Fibroblast of pulmonary artery (primary cell): ENCODE measurements at regions not wholly inside any gene's neighbourhood (a gene's known extent, or its start where the extent isn't known, plus 50 kb on each side); places are given as distances from the start of the nearest gene placed in this dataset.

Source experiments
- DNase-seq: peaks from one replicate; pipeline ENCODE4 v3.0.0-alpha.2; 2010; ENCODE audit warnings: low read depth
- H3K4me3 ChIP-seq: replicated peaks from 2 replicates; pipeline ENCODE4 v1.5.1; 2011; ENCODE audit warnings: low read depth, mild to moderate bottlenecking, control low read depth, low read length, moderate library complexity
- TF ChIP-seq, protein P1 (sequence below): IDR thresholded peaks from 2 replicates; pipeline ENCODE4 v1.5.1; 2011; ENCODE audit warnings: mild to moderate bottlenecking, control low read depth, low read length, inconsistent platforms; ENCODE audit errors: missing control alignments

DNA sequence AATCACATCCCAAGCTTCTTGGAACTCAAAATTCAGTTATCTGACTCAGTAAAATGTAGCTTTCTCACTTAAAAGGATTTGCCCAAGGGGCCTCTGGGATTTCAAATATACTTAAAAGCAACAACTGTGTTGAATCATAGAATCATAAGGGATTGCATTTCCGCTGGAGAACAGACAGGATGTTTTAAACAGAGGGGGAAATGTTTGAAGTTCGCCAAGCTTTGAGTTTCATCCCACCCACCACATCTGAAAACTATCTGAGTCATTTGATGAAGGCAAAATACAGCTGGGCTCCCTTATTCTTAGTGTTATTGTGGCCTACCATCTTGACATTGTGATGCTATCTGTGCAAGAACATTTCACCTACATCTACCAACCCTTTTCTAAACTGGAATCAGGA is 73.5 kb downstream of the PPP1R2C start:
- TF ChIP-seq, protein P1, sequence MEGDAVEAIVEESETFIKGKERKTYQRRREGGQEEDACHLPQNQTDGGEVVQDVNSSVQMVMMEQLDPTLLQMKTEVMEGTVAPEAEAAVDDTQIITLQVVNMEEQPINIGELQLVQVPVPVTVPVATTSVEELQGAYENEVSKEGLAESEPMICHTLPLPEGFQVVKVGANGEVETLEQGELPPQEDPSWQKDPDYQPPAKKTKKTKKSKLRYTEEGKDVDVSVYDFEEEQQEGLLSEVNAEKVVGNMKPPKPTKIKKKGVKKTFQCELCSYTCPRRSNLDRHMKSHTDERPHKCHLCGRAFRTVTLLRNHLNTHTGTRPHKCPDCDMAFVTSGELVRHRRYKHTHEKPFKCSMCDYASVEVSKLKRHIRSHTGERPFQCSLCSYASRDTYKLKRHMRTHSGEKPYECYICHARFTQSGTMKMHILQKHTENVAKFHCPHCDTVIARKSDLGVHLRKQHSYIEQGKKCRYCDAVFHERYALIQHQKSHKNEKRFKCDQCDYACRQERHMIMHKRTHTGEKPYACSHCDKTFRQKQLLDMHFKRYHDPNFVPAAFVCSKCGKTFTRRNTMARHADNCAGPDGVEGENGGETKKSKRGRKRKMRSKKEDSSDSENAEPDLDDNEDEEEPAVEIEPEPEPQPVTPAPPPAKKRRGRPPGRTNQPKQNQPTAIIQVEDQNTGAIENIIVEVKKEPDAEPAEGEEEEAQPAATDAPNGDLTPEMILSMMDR: no peak
- DNase-seq: peak; percentile 51
- no peak overlapping the region for H3K4me3 ChIP-seq

DNA sequence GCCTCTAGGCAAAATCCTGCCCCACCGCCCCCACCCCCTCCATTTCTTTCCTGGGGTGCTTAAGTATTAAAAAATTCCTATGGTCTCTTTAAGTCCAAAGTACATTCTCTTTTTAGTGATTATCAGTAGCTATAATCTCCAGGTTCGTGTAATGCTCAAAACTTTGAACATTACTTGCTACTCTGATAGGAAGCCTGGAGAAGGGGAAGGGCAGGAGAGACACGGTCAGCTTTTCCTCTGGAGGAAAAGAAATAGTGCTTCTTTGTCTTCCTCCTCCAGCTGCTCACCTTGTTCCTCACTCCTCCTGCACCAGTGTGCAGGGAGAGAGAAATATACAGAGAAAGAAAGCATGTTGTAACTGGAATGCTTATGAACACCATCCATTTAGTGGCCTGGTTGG is 80.4 kb downstream of the PPP1R2C start:
- H3K4me3 ChIP-seq: no peak overlapping the region
- DNase-seq: no peak
- TF ChIP-seq, protein P1: no peak

DNA sequence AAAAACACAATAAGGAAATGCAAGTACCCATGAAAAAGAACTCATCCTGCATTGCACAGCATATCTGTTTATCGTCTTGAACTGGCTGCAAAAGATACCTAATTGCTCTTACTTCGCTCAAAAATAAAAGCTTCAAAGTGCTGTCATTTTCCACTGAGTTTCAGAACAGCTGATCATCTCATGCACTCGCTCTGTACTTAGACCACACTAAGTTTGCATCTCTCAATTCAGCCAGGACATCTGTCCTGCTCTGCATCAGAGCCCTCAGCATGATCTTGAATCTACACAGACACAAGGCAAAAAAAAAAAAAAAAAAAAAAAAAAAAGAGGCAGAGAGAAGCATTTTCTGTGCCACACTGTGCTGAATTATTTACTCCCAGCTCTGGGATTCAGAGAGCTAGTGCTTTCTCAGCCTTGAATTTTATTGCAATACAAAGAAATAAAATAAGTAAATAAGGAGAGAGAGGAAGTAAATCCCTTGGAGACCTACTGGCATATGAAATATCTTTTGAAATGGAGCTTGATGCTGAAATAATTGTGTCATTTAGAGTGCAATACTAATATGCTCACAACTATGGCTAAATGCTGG is 81.3 kb downstream of the PPP1R2C start:
- TF ChIP-seq, protein P1: no peak
- no peak overlapping the region for H3K4me3 ChIP-seq
- DNase-seq: no peak

DNA sequence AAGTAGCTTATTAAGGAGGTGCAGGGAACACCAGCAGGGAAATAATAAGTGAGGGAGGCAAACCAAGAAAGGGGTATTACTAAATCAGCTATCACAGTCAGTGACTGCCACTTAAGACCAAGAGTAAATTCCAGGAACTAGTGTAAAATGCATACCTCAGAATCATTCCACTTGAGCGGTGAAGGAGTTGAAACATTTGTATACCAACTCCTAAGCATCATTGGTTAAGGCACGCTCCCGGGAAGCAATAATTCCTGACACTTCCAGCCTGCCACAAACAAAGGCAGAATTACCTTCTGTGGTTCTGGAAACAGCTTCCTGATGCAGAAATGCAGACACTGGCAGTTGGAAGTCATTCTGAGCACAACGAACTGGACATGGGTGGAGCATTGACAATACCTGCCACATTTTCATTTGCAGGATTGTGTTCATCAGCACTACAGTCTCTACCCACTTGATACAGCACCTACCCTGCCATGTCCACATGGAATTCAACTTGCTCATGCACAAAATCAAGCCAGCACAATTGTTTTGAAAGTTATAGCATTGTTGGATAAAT is 82.1 kb downstream of the PPP1R2C start:
- TF ChIP-seq, protein P1: no peak
- DNase-seq: no peak
- no peak overlapping the region for H3K4me3 ChIP-seq

DNA sequence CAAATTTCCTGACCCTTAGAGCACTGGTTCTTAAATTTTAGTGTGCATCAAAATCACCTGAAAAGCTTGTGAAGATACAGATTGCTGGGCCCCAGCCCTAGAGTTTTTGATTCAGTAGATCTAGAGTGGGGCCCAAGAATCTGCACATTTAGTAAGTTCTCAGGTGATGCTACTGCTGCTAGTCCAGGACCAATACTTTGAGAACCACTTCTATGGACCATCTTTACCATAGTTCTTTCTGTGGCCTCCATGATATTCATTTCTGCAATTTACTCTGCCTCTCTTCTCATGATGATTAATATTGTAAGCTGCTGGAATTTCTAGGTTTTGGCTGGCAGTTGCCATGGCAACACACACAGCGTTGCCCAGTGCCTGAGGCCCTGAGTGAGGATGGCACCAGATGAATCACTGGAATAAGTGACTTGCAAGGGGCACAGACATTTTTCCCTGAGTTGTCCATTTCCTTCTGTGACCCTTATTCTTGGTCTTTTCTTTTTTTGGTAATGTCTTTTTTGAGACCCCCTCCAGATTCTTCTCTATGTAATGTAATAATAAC is 83.6 kb downstream of the PPP1R2C start:
- DNase-seq: no peak
- TF ChIP-seq, protein P1: no peak
- H3K4me3 ChIP-seq: no peak overlapping the region

DNA sequence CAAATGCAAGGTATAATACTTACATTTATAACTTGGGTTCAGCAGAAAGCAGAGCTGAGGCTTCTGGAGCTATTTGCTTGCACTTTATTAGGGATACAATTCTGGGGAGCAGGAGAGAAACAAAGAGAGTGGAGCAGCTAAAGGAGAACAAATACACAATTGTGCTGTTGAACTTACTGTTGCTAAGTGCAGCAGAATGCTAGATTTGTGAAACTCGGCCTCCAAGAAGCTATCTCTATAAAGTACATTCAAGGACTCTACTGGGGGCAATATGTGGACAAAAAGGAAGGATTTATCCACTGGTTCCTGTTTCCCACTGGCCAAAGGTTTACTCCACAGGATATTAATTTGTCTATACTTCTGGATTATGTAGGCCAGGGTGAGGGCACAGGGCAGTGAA is 86.8 kb downstream of the PPP1R2C start:
- TF ChIP-seq, protein P1: no peak
- H3K4me3 ChIP-seq: no peak overlapping the region
- DNase-seq: no peak

DNA sequence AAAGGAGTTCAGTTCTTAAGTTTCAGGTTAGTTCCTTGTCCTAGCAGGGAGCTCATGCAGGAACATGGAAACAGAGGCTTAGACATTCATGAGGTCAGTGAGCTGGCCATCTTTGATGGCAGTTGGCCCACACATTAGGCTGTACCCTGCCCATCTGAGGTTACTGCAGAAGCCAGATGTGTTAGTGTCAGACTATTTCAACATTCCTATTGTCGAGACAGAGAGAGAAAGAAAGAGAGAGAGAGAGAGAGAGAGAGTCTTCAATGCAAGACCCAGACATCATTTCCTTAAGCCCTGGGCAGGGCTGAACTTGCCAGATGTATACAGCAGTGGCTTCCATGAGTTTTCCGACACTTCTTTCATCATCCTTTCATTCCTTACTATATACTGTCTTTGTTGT is 91.3 kb downstream of the PPP1R2C start:
- TF ChIP-seq, protein P1: no peak
- DNase-seq: peak; percentile 20
- no peak overlapping the region for H3K4me3 ChIP-seq
